Sigmoid colon (tissue), 6 donors: ENCODE measurements at regions not wholly inside any gene's neighbourhood (a gene's known extent, or its start where the extent isn't known, plus 50 kb on each side); places are given as distances from the start of the nearest gene placed in this dataset.
A peak's percentile ranks its signal among the peaks of the same experiment; 100 is the strongest.

ENCODE experiments used
- DNase-seq: peaks from one replicate; pipeline ENCODE4 v3.0.0-alpha.2; 2019
- H3K27ac ChIP-seq, 4 donors: fragments of 200-600 bp; sonication (generic); one replicate each; pipeline ENCODE4 v1.5.1; 2016 to 2019; ENCODE audit warnings: mild to moderate bottlenecking in 1 of 4
- H3K27me3 ChIP-seq, 3 donors: fragments of 200-600 bp; sonication (generic); one replicate each; pipeline ENCODE4 v1.5.1; 2019; ENCODE audit warnings: mild to moderate bottlenecking in 1 of 3
- H3K36me3 ChIP-seq, 4 donors: fragments of 200-600 bp; sonication (generic); one replicate each; pipeline ENCODE4 v1.5.1; 2016 to 2019
- H3K4me1 ChIP-seq, 4 donors: fragments of 200-600 bp; sonication (generic); one replicate each; pipeline ENCODE4 v1.5.1; 2017 to 2019
- H3K4me3 ChIP-seq, 4 donors: fragments of 200-600 bp; sonication (generic); one replicate each; pipeline ENCODE4 v1.5.1; 2017 to 2019; ENCODE audit warnings: mild to moderate bottlenecking in 2 of 4, moderate library complexity in 1 of 4
- H3K9me3 ChIP-seq, 4 donors: fragments of 200-600 bp in 3 of 4; sonication (generic) in 3 of 4; one replicate each; pipeline versions ENCODE4 v1.5.1 to v1.6.1; 2013 to 2019
- CTCF ChIP-seq, 4 experiments: fragments of 450-650 bp in 3 of 4; fragments of 200-600 bp in 1 of 4; IDR thresholded peaks; one replicate each; pipeline ENCODE4 v1.5.1; 2016 to 2019; ENCODE audit warnings: antibody characterized with exemption in 4 of 4, mild to moderate bottlenecking in 3 of 4, moderate library complexity in 2 of 4
- EP300 ChIP-seq, 4 donors: sonication (generic); formaldehyde crosslinking; IDR thresholded peaks; one replicate each; pipeline ENCODE4 v1.6.1; 2017; ENCODE audit warnings: antibody characterized with exemption in 4 of 4
- POLR2A ChIP-seq, 2 donors: fragments of 450-650 bp; IDR thresholded peaks; one replicate each; pipeline ENCODE4 v1.6.1; 2016; ENCODE audit warnings: antibody characterized with exemption in 2 of 2, mild to moderate bottlenecking in 2 of 2, moderate library complexity in 2 of 2
- POLR2AphosphoS5 ChIP-seq, 4 donors: sonication (generic); formaldehyde crosslinking; IDR thresholded peaks; one replicate each; pipeline ENCODE4 v1.6.1; 2017; ENCODE audit warnings: antibody characterized with exemption in 4 of 4
- WGBS, 2 donors: extraction: QIAGEN DNeasy Blood & Tissue Kit; methylation state at CpG; one replicate each; pipeline ENCODE4 v1.1.7; 2013; 5-methylcytosine and 5-hydroxymethylcytosine counted together
- intact Hi-C: fragments of 100-400 bp; cut with DNase I; formaldehyde crosslinking; loops from one replicate; pipeline ENCODE4 v1.15.1; 2023
- donor health status: healthy with polysubstance abuse.
- donor health status: healthy.

DNA sequence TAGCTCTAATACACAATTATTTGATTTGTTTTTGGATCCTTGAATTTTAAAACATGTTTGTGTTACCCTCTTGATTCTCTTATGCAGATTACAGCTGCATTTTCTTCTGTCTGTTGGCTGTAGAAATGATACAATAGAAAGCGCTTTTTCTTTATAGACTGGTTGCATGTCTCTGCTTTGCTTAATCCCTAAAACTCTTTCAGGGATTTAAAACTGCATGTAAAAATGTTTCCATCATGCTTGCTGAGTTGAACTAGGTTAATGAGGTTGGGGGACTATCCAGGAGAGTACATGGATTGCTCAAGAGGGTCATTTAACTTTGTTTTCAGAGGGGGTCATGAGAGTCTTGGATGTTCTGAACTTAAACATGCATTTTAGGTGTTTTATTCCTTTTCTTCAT, 166.4 kb upstream of the IFNG-AS1 start:
- WGBS, 2 donors: 94% methylated on average over 1 of the region's 1 CpG
- TF ChIP-seq CTCF (IDR thresholded peaks at IDR 0.05): no peak

GRCh38 chr12:67826148-67826547, 163.1 kb upstream of the IFNG-AS1 start:
- no peaks in the 10 kb centered on the region for H3K9me3 ChIP-seq
- H3K36me3 ChIP-seq: no peaks in the 10 kb centered on the region
- DNase-seq: no peak
- intact Hi-C loops: loop anchor here (5.0 kb wide), 1 partner anchor 144 kb away; no protein-coding TSS in a partner anchor
- no peaks in the 10 kb centered on the region for H3K27me3 ChIP-seq
- WGBS, 2 donors: 89 to 92% methylated on average over 2 of the region's 2 CpGs
- H3K27ac ChIP-seq: peak overlapping the region; percentile 83 to 91 (median 89)
- no peak overlapping the region for H3K4me3 ChIP-seq
- peaks cover 0 to 26% (median 16%) of the 10 kb centered on the region in 4 donors for H3K4me1 ChIP-seq
- TF ChIP-seq CTCF (IDR thresholded peaks at IDR 0.05) (no peak), EP300 (IDR thresholded peaks at IDR 0.05) (no peak), POLR2AphosphoS5 (IDR thresholded peaks at IDR 0.05) (no peak), POLR2A (IDR thresholded peaks at IDR 0.05) (no peak)

More for the DNA sequence above, 166.4 kb upstream of the IFNG-AS1 start:
- Histone ChIP-seq H3K4me1 (peaks cover 0 to 28% (median 16%) of the 10 kb centered on the region in 4 donors), H3K36me3 (no peaks in the 10 kb centered on the region), H3K9me3 (no peaks in the 10 kb centered on the region), H3K4me3 (no peak overlapping the region), H3K27me3 (no peaks in the 10 kb centered on the region), H3K27ac (no peak overlapping the region)
- no peak for DNase-seq
- intact Hi-C loops: no loop called here

- peak overlapping the region; percentile 83 to 91 (median 89) for H3K27ac ChIP-seq
- no peaks in the 10 kb centered on the region for H3K27me3 ChIP-seq
- peaks cover 0 to 26% (median 16%) of the 10 kb centered on the region in 4 donors for H3K4me1 ChIP-seq
- intact Hi-C loops: loop anchor here (5.0 kb wide), 1 partner anchor 145 kb away; no protein-coding TSS in a partner anchor
- no peaks in the 10 kb centered on the region for H3K36me3 ChIP-seq
- no peaks in the 10 kb centered on the region for H3K9me3 ChIP-seq
- H3K4me3 ChIP-seq: peak overlapping the region; percentile 33 to 42 (median 37)
- 35 to 66% methylated on average over 5 of the region's 5 CpGs for WGBS, 2 donors
- no peak for DNase-seq
- TF ChIP-seq POLR2A (IDR thresholded peaks at IDR 0.05): no peak
- no peak for TF ChIP-seq EP300 (IDR thresholded peaks at IDR 0.05)
- no peak for TF ChIP-seq CTCF (IDR thresholded peaks at IDR 0.05)
- no peak for TF ChIP-seq POLR2AphosphoS5 (IDR thresholded peaks at IDR 0.05)
These were observed 162.1 kb upstream of the IFNG-AS1 start for GRCh38 chr12:67826946-67827720.

GRCh38 chr12:67827820-67828383, 161.3 kb upstream of the IFNG-AS1 start:
- no peaks in the 10 kb centered on the region for H3K36me3 ChIP-seq
- peak overlapping the region; percentile 83 to 91 (median 89) for H3K27ac ChIP-seq
- peak overlapping the region; percentile 33 to 42 (median 37) for H3K4me3 ChIP-seq
- TF ChIP-seq CTCF (IDR thresholded peaks at IDR 0.05) (no peak), POLR2A (IDR thresholded peaks at IDR 0.05) (no peak), EP300 (IDR thresholded peaks at IDR 0.05) (no peak), POLR2AphosphoS5 (IDR thresholded peaks at IDR 0.05) (peak in 3 of 4 donors; percentile 25 to 55 (median 46))
- peak; percentile 73 for DNase-seq
- intact Hi-C loops: loop anchor here (2.0 to 5.0 kb wide), 2 partner anchors 146 to 177 kb away; no protein-coding TSS in a partner anchor
- H3K4me1 ChIP-seq: peaks cover 0 to 26% (median 16%) of the 10 kb centered on the region in 4 donors
- 8 to 45% methylated on average over 7 of the region's 7 CpGs for WGBS, 2 donors
- H3K27me3 ChIP-seq: no peaks in the 10 kb centered on the region
- H3K9me3 ChIP-seq: no peaks in the 10 kb centered on the region
